ENCODE measurements at regions not wholly inside any gene's neighbourhood (a gene's known extent, or its start where the extent isn't known, plus 50 kb on each side); places are given as distances from the start of the nearest gene placed in this dataset.
"Not testable (repeated sequence)": the region's sequence is repeated elsewhere in the genome, so short reads cannot be mapped to it uniquely, and the experiment has no call there.

DNA sequence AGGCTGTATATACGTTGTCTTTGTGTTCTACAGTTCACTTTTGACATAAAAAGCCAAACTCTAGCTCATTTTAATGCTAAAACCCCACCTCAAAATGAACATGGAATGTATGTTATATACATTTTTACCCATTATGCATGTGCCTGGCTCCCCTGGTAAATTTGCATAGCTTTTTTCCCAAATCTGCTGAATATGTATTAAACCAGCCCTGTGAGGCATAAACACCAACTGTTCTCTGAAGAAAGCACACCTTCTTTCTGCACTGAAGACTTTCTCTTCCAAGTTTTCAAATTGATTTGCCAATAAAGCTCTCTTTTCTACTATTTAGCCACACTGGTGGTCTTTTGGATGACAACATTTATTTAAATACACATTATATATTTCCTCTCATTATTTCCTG is 549.4 kb downstream of the TRIB2 start (continued):
- TF ChIP-seq, protein P1, sequence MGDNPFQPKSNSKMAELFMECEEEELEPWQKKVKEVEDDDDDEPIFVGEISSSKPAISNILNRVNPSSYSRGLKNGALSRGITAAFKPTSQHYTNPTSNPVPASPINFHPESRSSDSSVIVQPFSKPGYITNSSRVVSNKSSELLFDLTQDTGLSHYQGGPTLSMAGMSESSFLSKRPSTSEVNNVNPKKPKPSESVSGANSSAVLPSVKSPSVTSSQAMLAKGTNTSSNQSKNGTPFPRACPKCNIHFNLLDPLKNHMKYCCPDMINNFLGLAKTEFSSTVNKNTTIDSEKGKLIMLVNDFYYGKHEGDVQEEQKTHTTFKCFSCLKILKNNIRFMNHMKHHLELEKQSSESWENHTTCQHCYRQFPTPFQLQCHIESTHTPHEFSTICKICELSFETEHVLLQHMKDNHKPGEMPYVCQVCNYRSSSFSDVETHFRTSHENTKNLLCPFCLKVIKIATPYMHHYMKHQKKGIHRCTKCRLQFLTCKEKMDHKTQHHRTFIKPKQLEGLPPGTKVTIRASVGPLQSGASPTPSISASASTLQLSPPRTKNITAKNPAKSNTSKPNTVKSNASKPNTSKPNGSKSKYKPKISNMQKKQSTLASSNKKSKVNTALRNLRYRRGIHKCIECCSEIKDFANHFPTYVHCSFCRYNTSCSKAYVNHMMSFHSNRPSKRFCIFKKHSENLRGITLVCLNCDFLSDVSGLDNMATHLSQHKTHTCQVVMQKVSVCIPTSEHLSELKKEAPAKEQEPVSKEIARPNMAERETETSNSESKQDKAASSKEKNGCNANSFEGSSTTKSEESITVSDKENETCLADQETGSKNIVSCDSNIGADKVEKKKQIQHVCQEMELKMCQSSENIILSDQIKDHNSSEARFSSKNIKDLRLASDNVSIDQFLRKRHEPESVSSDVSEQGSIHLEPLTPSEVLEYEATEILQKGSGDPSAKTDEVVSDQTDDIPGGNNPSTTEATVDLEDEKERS (tag by site-specific recombination; IDR thresholded peaks at IDR 0.05) = no peak

- TF ChIP-seq ZNF639 (tag by site-specific recombination; IDR thresholded peaks at IDR 0.05) = no peak
- POLR2A ChIA-PET = no interaction called here
These were observed 568.0 kb downstream of the TRIB2 start for GRCh38 chr2:13284688-13285087.

DNA sequence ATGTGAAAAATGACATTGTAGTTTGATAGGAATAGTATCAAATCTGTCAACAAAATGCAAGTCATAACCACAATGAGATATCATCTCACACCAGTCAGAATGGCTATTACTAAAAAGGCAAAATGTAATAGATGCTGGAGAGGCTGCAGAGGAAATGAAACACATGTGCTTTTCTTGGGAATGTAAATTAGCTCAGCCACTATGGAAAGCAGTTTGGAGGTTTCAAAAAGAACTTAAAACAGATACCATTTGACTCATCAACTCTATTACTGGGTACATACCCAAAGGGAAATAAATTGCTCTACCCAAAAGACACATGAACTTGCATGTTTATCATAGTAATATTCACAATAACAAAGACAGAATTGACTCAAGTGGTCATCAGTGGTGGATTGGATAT is 572.6 kb downstream of the TRIB2 start:
- ChIA-PET CTCF (no interaction called here), POLR2A (no interaction called here)
- no peaks in the 10 kb centered on the region for H3K4me1 ChIP-seq (ENCODE audit: control insufficient read depth, insufficient read depth, low read length)
- H3K9me3 ChIP-seq (ENCODE audit: control insufficient read depth, insufficient read depth, low read depth, low read length) = no peaks in the 10 kb centered on the region
- no peaks in the 10 kb centered on the region for H3K36me3 ChIP-seq (ENCODE audit: control insufficient read depth in 2 of 2, insufficient read depth in 1 of 2, low read length in 2 of 2)
- no peak overlapping the region for H3K27ac ChIP-seq (ENCODE audit: extremely low read depth, low read depth, low read length)
- TF ChIP-seq CTCF (tag by site-specific recombination; IDR thresholded peaks at IDR 0.05) = no peak
- TF ChIP-seq KLF10 (tag by site-specific recombination; IDR thresholded peaks at IDR 0.05) = no peak
- TF ChIP-seq PRDM1 (tag by site-specific recombination; IDR thresholded peaks at IDR 0.05) = no peak
- TF ChIP-seq ZBTB1 (tag by site-specific recombination; IDR thresholded peaks at IDR 0.05) = no peak
- no peak for TF ChIP-seq ZNF658 (tag by site-specific recombination; IDR thresholded peaks at IDR 0.05)
- TF ChIP-seq ZNF16 (tag by site-specific recombination; IDR thresholded peaks at IDR 0.05; ENCODE audit: low read depth) = no peak
- TF ChIP-seq ZNF114 (tag by site-specific recombination; IDR thresholded peaks at IDR 0.05) = no peak
- TF ChIP-seq ZNF214 (tag by site-specific recombination; IDR thresholded peaks at IDR 0.05; ENCODE audit: borderline replicate concordance) = no peak
- TF ChIP-seq ZBTB20 (tag by site-specific recombination; IDR thresholded peaks at IDR 0.05) = no peak
- TF ChIP-seq IKZF3 (tag by site-specific recombination; IDR thresholded peaks at IDR 0.05) = no peak
- TF ChIP-seq ZNF571 (tag by site-specific recombination; IDR thresholded peaks at IDR 0.05) = no peak
- TF ChIP-seq ZNF132 (tag by site-specific recombination; IDR thresholded peaks at IDR 0.05; ENCODE audit: borderline replicate concordance) = no peak
- TF ChIP-seq ZNF449 (tag by site-specific recombination; IDR thresholded peaks at IDR 0.05) = no peak
- TF ChIP-seq ZNF777 (tag by site-specific recombination; IDR thresholded peaks at IDR 0.05; ENCODE audit: borderline replicate concordance) = no peak
- no peak overlapping the region for H3K4me3 ChIP-seq (ENCODE audit: low read depth, low read length)

More at GRCh38 chr2:13284688-13285087, 568.0 kb downstream of the TRIB2 start:
- H3K27ac ChIP-seq (ENCODE audit: extremely low read depth, low read depth, low read length) = no peak overlapping the region
- no peak overlapping the region for H3K4me3 ChIP-seq (ENCODE audit: low read depth, low read length)
- H3K9me3 ChIP-seq (ENCODE audit: control insufficient read depth, insufficient read depth, low read depth, low read length) = no peaks in the 10 kb centered on the region
- H3K4me1 ChIP-seq (ENCODE audit: control insufficient read depth, insufficient read depth, low read length) = no peaks in the 10 kb centered on the region
- no peaks in the 10 kb centered on the region for H3K36me3 ChIP-seq (ENCODE audit: control insufficient read depth in 2 of 2, insufficient read depth in 1 of 2, low read length in 2 of 2)
- CTCF ChIA-PET = no interaction called here

DNA sequence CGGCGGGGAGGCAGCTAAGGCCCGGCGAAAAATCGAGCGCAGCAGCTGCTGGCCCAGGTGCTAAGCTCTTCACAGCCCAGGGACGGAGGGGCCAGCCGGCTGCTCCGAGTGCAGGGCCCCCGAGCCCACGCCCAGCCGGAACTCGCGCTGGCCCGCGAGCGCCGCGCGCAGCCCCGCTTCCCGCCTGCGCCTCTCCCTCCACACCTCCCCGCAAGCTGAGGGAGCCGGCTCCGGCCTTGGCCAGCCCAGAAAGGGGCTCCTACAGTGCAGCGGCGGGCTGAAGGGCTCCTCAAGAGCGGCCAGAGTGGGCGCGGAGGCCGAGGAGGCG is 591.7 kb downstream of the TRIB2 start:
- H3K27ac ChIP-seq (ENCODE audit: extremely low read depth, low read depth, low read length); H3K4me1 ChIP-seq (ENCODE audit: control insufficient read depth, insufficient read depth, low read length); H3K9me3 ChIP-seq (ENCODE audit: control insufficient read depth, insufficient read depth, low read depth, low read length); POLR2A ChIA-PET; H3K4me3 ChIP-seq (ENCODE audit: low read depth, low read length); H3K36me3 ChIP-seq (ENCODE audit: control insufficient read depth in 2 of 2, insufficient read depth in 1 of 2, low read length in 2 of 2); CTCF ChIA-PET: not testable (repeated sequence)
